HepG2 (cell line): ENCODE measurements at regions not wholly inside any gene's neighbourhood (a gene's known extent, or its start where the extent isn't known, plus 50 kb on each side); places are given as distances from the start of the nearest gene placed in this dataset.

ENCODE experiments used
- BRF2 ChIP-seq: sonication (generic); formaldehyde crosslinking; IDR thresholded peaks from 2 replicates; pipeline ENCODE4 v1.8.1; 2022; ENCODE audit warnings: mild to moderate bottlenecking, missing genetic modification reagents
- CHCHD3 ChIP-seq: sonication (generic); formaldehyde crosslinking; IDR thresholded peaks from 2 replicates; pipeline ENCODE4 v1.8.0; 2022; ENCODE audit warnings: mild to moderate bottlenecking, missing genetic modification reagents, moderate library complexity
- DNMT1 ChIP-seq: sonication (generic); formaldehyde crosslinking; IDR thresholded peaks from 2 replicates; pipeline ENCODE4 v1.5.1; 2020; ENCODE audit warnings: mild to moderate bottlenecking, missing genetic modification reagents
- ETV5 ChIP-seq: IDR thresholded peaks from 2 replicates; pipeline ENCODE4 v1.6.1; 2018; ENCODE audit warnings: missing biosample characterization, missing genetic modification reagents, inconsistent platforms, borderline replicate concordance
- HMGA1 ChIP-seq: sonication (generic); formaldehyde crosslinking; conservative IDR thresholded peaks from 2 replicates; pipeline ENCODE4 v1.4.0; 2020; ENCODE audit warnings: missing genetic modification reagents
- HOXA9 ChIP-seq: sonication (generic); formaldehyde crosslinking; IDR thresholded peaks from 2 replicates; pipeline ENCODE4 v1.8.1; 2022; ENCODE audit warnings: missing genetic modification reagents, mild to moderate bottlenecking, moderate library complexity, borderline replicate concordance
- IKZF5 ChIP-seq: IDR thresholded peaks from 2 replicates; pipeline ENCODE4 v1.6.1; 2018; ENCODE audit warnings: missing genetic modification reagents, mild to moderate bottlenecking, missing compliant biosample characterization
- KAT7 ChIP-seq: IDR thresholded peaks from 2 replicates; pipeline ENCODE4 v1.6.1; 2018; ENCODE audit warnings: borderline replicate concordance, missing compliant biosample characterization
- POGK ChIP-seq: sonication (generic); formaldehyde crosslinking; conservative IDR thresholded peaks from 2 replicates; pipeline ENCODE4 v1.8.0; 2022; ENCODE audit warnings: mild to moderate bottlenecking, moderate library complexity, missing genetic modification reagents
- SATB2 ChIP-seq: sonication (generic); formaldehyde crosslinking; IDR thresholded peaks from 2 replicates; pipeline ENCODE4 v1.5.0; 2020; ENCODE audit warnings: missing genetic modification reagents
- SRSF9 ChIP-seq: fragments of 200-400 bp; formaldehyde crosslinking; IDR thresholded peaks from 2 replicates; pipeline ENCODE4 v1.6.1; 2018; ENCODE audit warnings: borderline replicate concordance, mild to moderate bottlenecking, low read depth, low read length; ENCODE audit not compliant: insufficient read depth, poor library complexity, severe bottlenecking
- ZBTB43 ChIP-seq: sonication (generic); formaldehyde crosslinking; conservative IDR thresholded peaks from 2 replicates; pipeline ENCODE4 v1.4.0; 2020; ENCODE audit warnings: missing genetic modification reagents
- ZFP91 ChIP-seq: sonication (generic); formaldehyde crosslinking; IDR thresholded peaks from 2 replicates; pipeline ENCODE4 v1.9.0; 2022; ENCODE audit warnings: missing genetic modification reagents, mild to moderate bottlenecking, borderline replicate concordance
- ZNF225 ChIP-seq: sonication (generic); formaldehyde crosslinking; IDR thresholded peaks from 2 replicates; pipeline ENCODE4 v1.4.0; 2020; ENCODE audit warnings: mild to moderate bottlenecking, missing genetic modification reagents
- ZNF280D ChIP-seq: sonication (generic); formaldehyde crosslinking; IDR thresholded peaks from 2 replicates; pipeline ENCODE4 v1.5.1; 2020; ENCODE audit warnings: mild to moderate bottlenecking, missing genetic modification reagents
- ZNF501 ChIP-seq: sonication (generic); formaldehyde crosslinking; IDR thresholded peaks from 2 replicates; pipeline ENCODE4 v1.5.1; 2020; ENCODE audit warnings: mild to moderate bottlenecking, moderate library complexity, missing genetic modification reagents
- ZNF547 ChIP-seq: sonication (generic); formaldehyde crosslinking; IDR thresholded peaks from 2 replicates; pipeline ENCODE4 v1.5.1; 2020; ENCODE audit warnings: mild to moderate bottlenecking, missing genetic modification reagents
- ZNF672 ChIP-seq: sonication (generic); formaldehyde crosslinking; IDR thresholded peaks from 2 replicates; pipeline ENCODE4 v1.8.1; 2022; ENCODE audit warnings: missing genetic modification reagents
- ZNF816 ChIP-seq: sonication (generic); formaldehyde crosslinking; IDR thresholded peaks from 2 replicates; pipeline ENCODE4 v1.8.0; 2022; ENCODE audit warnings: missing genetic modification reagents, mild to moderate bottlenecking, borderline replicate concordance
- ZSCAN20 ChIP-seq: sonication (generic); formaldehyde crosslinking; IDR thresholded peaks from 2 replicates; pipeline ENCODE4 v1.4.0; 2020; ENCODE audit warnings: missing genetic modification reagents, mild to moderate bottlenecking, borderline replicate concordance

GRCh38 chr13:40072663-40073120, 417.2 kb downstream of the COG6 start (continued):
- TF ChIP-seq ZNF280D (CRISPR knock-in tag) (0 out of 2 replicates have a peak, but pooled peaks have one; percentile 25), ZNF672 (CRISPR knock-in tag) (no peak), ZNF501 (CRISPR knock-in tag) (peak; percentile 64; the same call in 1 of the 2 replicates), ETV5 (CRISPR knock-in tag) (peak; percentile 93), SATB2 (CRISPR knock-in tag) (no peak), BRF2 (CRISPR knock-in tag) (no peak), HOXA9 (CRISPR knock-in tag) (no peak), ZFP91 (CRISPR knock-in tag) (no peak), ZSCAN20 (CRISPR knock-in tag) (0 out of 2 replicates have a peak, but pooled peaks have one; percentile 74), IKZF5 (CRISPR knock-in tag) (peak; percentile 80), HMGA1 (CRISPR knock-in tag) (no peak), ZNF547 (CRISPR knock-in tag) (no peak), ZNF225 (CRISPR knock-in tag) (no peak), ZBTB43 (peak; percentile 85), ZNF816 (peak; percentile 65; the same call in 1 of the 2 replicates), KAT7 (CRISPR knock-in tag) (no peak), DNMT1 (CRISPR knock-in tag) (no peak), POGK (CRISPR knock-in tag) (0 out of 2 replicates have a peak, but pooled peaks have one; percentile 46), SRSF9 (no peak), CHCHD3 (CRISPR knock-in tag) (no peak)
